PFSK-1 (cell line): ENCODE measurements at regions not wholly inside any gene's neighbourhood (a gene's known extent, or its start where the extent isn't known, plus 50 kb on each side); places are given as distances from the start of the nearest gene placed in this dataset.

ENCODE experiments used
- FOXP2 ChIP-seq: optimal IDR thresholded peaks from 2 replicates; pipeline ENCODE3; 2011; ENCODE audit warnings: borderline replicate concordance, control low read depth, inconsistent platforms; ENCODE audit not compliant: insufficient read depth; ENCODE audit errors: extremely low read length, extremely low read depth
- POLR2AphosphoS5 ChIP-seq: IDR thresholded peaks from 2 replicates; pipeline ENCODE4 v1.6.1; 2012; ENCODE audit warnings: low read depth, mild to moderate bottlenecking, control low read depth, low read length, moderate library complexity
- SIN3A ChIP-seq: IDR thresholded peaks from 2 replicates; pipeline ENCODE4 v1.6.1; 2012; ENCODE audit warnings: mild to moderate bottlenecking, low read length, moderate library complexity, borderline replicate concordance; ENCODE audit not compliant: insufficient read depth
- TAF1 ChIP-seq: IDR thresholded peaks from 2 replicates; pipeline ENCODE4 v1.6.1; 2012; ENCODE audit warnings: low read length, control low read depth, borderline replicate concordance; ENCODE audit not compliant: insufficient read depth
- TF ChIP-seq, protein P1 (sequence below), 2 experiments: IDR thresholded peaks; 2 replicates each; pipeline versions ENCODE4 v1.6.1 to v1.8.0; 2011 to 2012; ENCODE audit warnings: low read depth in 2 of 2, low read length in 2 of 2, control low read depth in 1 of 2, inconsistent platforms in 1 of 2, mild to moderate bottlenecking in 1 of 2, moderate library complexity in 1 of 2; ENCODE audit not compliant: insufficient read depth in 1 of 2

DNA sequence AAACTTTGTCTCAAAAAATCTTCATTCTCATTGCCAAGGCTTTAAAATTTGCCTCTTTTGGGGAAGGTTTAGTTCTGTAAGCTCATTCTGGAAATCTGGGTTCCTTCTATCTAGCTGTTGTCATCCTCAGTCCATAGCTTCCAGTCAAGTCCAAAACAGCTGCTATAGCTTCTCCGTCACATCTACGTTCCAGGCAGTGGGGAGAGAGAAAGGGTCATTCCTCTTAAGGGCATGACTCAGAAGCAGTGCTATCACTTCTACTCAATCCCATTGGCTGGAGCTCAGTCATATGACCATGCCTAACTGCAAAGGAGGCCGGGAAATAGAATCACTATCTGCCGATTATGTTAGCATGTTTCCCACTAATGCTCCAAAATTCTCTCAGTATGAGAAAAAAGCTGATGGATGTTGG lies 141.4 kb upstream of the PTPN1 start:
- TF ChIP-seq, protein P1, sequence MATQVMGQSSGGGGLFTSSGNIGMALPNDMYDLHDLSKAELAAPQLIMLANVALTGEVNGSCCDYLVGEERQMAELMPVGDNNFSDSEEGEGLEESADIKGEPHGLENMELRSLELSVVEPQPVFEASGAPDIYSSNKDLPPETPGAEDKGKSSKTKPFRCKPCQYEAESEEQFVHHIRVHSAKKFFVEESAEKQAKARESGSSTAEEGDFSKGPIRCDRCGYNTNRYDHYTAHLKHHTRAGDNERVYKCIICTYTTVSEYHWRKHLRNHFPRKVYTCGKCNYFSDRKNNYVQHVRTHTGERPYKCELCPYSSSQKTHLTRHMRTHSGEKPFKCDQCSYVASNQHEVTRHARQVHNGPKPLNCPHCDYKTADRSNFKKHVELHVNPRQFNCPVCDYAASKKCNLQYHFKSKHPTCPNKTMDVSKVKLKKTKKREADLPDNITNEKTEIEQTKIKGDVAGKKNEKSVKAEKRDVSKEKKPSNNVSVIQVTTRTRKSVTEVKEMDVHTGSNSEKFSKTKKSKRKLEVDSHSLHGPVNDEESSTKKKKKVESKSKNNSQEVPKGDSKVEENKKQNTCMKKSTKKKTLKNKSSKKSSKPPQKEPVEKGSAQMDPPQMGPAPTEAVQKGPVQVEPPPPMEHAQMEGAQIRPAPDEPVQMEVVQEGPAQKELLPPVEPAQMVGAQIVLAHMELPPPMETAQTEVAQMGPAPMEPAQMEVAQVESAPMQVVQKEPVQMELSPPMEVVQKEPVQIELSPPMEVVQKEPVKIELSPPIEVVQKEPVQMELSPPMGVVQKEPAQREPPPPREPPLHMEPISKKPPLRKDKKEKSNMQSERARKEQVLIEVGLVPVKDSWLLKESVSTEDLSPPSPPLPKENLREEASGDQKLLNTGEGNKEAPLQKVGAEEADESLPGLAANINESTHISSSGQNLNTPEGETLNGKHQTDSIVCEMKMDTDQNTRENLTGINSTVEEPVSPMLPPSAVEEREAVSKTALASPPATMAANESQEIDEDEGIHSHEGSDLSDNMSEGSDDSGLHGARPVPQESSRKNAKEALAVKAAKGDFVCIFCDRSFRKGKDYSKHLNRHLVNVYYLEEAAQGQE (IDR thresholded peaks at IDR 0.05; ENCODE audit: insufficient read depth in 1 of 2, low read depth in 2 of 2, low read length in 2 of 2): no peak
- TF ChIP-seq POLR2AphosphoS5: no peak
- TF ChIP-seq FOXP2: no peak
- TF ChIP-seq SIN3A: no peak
- no peak for TF ChIP-seq TAF1

DNA sequence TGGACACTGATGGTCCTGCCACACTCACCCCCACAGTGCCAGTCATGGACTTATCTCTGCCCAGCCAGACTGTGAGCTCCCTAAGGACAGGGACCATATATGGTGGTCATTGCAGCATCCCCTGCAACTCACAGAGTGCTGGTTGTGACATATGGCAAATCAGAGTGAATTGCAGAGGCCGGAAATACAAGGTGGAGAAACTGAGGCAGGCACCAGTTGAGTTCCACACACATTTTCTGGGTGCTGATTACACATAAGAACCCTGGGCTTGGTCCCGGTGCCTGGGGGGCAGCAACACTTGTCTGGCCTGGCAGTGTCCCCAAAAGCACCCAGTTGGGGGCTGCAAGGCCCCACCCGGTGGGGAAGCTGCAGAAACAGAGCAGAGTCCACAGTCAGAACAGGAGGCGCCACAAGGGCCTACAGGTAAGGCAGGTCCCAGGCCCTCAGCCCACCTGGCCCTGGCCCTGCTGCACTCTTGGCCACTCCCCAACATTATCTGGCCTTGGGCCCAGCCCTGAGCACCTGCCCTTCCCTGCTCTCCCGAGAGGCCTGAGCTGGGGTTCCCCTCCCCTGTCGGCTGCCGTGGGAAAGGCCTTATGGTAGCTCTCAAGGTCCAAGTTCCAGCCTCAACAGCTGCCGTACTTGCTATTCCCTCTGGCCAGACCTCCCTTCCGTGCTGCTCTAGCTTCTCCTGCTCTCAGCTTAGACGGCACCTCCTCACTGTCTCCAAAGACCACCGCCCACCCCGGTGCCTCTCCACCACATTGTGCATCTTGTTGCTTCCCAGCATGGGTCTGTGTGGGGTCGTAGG lies 140.8 kb upstream of the PTPN1 start:
- TF ChIP-seq, protein P1 (IDR thresholded peaks at IDR 0.05; ENCODE audit: insufficient read depth in 1 of 2, low read depth in 2 of 2, low read length in 2 of 2): no peak
- TF ChIP-seq POLR2AphosphoS5 (no peak), SIN3A (no peak), FOXP2 (no peak), TAF1 (no peak)

DNA sequence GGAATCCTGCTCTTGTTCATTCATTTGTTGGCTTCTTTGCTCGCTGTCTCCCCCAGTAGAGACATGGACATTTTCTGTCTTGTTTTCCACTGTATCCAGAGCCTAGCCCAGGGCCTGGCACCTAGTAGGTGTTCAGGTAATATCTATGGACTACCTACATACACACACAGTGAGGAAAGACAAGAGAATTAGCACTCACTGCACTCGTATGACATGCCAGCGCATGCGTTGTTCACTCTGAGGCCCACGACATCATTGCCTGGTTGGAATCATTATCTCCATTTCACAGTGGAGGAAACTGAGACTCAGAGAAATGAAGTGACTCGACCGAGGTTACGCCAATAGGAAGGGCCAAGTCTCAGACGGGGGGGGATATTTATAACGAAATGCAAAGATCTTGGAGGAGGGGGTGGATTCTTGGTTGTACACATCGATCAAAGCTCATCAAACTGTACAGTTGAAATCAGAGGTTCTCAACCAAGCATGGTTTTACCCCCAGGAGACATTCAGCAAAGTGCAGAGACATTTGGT lies 140.1 kb upstream of the PTPN1 start:
- TF ChIP-seq, protein P1 (IDR thresholded peaks at IDR 0.05; ENCODE audit: insufficient read depth in 1 of 2, low read depth in 2 of 2, low read length in 2 of 2): no peak
- TF ChIP-seq SIN3A: no peak

DNA sequence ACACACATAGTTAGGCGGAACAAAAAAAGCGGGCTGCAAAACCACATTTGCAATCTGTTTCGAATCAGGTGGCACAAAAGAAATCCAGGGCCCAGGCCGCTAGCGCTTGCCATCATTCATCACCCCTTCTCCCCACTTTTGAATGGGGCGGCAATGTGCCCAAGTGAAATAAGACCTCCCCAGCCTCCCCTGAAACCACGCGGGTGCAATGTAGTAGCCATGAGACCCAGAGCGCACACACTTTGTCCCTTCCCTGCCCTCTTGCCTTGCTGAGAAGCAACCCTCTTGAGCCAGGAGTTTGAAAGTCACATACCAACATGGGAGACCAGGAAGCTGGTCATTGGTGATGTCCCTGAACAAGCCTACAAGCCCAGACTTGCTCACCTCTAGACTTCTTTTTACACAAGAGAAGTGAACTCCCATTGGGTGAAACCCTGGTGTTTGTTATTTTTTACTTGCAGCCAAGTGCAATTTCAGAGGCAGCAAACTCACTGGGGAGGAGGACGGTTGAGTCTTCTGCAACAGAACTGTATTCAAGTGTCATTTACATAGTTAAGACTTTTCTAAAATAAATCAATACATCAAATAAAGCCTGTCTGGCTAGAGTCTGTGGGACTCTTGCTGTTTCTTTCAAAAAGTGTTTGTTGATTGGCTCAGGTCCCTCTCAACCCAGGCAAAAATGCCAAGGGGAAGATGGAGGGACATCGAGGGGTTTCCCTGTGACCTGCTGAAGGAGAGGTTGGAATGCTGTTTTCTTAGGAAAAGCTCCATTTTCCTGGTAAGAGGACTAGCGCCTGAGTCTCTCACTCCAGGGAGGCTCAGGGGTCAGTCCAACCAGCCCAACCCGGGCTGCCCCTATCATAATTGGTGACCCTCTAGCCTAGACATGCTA lies 138.1 kb upstream of the PTPN1 start:
- no peak for TF ChIP-seq POLR2AphosphoS5
- TF ChIP-seq, protein P1 (IDR thresholded peaks at IDR 0.05; ENCODE audit: insufficient read depth in 1 of 2, low read depth in 2 of 2, low read length in 2 of 2): no peak

DNA sequence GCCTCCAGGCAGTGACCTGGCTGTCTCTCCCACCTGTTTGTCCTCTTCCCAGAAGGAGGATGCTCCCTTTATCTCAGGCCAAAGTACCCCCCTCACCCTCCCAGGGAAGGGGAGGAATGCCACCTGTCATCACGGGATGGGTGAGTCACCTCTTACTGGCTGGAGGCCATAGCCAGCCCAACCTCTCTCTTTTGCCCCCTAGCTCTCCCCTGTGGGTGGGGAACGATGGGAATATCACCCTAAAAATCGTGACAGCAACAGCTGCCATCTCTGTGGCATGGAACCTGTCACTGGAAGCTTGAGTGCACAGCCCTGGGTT lies 137.5 kb upstream of the PTPN1 start:
- TF ChIP-seq POLR2AphosphoS5: no peak
- TF ChIP-seq SIN3A: no peak
- TF ChIP-seq, protein P1 (IDR thresholded peaks at IDR 0.05; ENCODE audit: insufficient read depth in 1 of 2, low read depth in 2 of 2, low read length in 2 of 2): no peak
